ENCODE measurements at regions not wholly inside any gene's neighbourhood (a gene's known extent, or its start where the extent isn't known, plus 50 kb on each side); places are given as distances from the start of the nearest gene placed in this dataset.

DNA sequence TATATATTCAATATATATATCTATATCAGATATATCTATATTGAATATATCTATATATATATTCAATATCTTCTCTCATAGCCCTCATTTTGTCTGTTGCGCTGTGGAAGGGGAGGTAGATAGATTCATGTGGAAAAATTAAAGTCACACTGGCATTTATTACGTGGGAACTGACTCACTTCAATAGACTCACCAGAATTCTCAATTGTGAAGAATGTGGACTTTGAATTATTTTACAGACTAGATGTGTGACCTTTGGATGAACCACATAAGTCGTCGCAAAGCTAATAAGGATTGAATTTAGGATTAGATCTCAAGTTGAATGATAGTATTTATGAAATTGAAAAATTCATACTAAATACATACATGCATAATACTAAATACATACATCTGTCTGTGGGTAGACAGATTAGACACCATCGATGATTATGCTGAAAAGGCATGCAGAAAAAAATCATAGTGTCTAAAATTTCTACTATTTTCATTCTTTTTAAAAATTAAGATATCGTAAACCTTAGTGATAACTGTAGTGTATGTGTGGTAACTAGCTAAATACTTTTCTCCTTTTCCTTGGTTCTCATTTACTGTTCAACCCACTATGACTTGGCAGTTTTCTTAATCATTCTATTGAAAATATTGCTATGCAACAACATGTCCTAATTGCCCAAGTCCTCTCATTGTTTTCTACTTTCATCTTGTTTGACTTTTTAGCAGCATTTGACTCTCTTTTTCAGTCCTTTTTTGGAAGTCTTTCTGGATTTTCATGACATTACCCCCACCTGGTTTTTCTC lies 61.8 kb upstream of the A1CF start (continued):
- TF ChIP-seq CREB1 (IDR thresholded peaks at IDR 0.05) (no peak), NANOG (IDR thresholded peaks at IDR 0.05; ENCODE audit: insufficient read depth, low read depth, low read length, poor library complexity, severe bottlenecking) (no peak)

Data from H1 (cell line).